Stimulated activated naive CD4-positive, alpha-beta T cell treated with Interleukin-2 at 50 U/mL for 16 hours (primary cell): ENCODE measurements at regions not wholly inside any gene's neighbourhood (a gene's known extent, or its start where the extent isn't known, plus 50 kb on each side); places are given as distances from the start of the nearest gene placed in this dataset.
"Not testable (repeated sequence)": the region's sequence is repeated elsewhere in the genome, so short reads cannot be mapped to it uniquely, and the experiment has no call there.

Source experiments
- DNase-seq: peaks from one replicate; lab custom pipeline; 2025; lab: John Stamatoyannopoulos, UW

GRCh38 chr11:87764075-87764474 is 411.2 kb downstream of the RAB38 start:
- not testable (repeated sequence) for DNase-seq

- DNase-seq: no peak
Measured at GRCh38 chr11:87754685-87755084, 420.6 kb downstream of the RAB38 start.

- DNase-seq: no peak
Measured at GRCh38 chr11:87753143-87753542, 422.1 kb downstream of the RAB38 start.

GRCh38 chr11:87743007-87743406 is 432.2 kb downstream of the RAB38 start:
- no peak for DNase-seq

- DNase-seq: no peak
Measured at GRCh38 chr11:87740968-87741367, 434.3 kb downstream of the RAB38 start.

- no peak for DNase-seq
Measured at GRCh38 chr11:87740451-87740850, 434.8 kb downstream of the RAB38 start.

- no peak for DNase-seq
Measured at GRCh38 chr11:87739766-87740165, 435.5 kb downstream of the RAB38 start.

GRCh38 chr11:87739261-87739660 is 436.0 kb downstream of the RAB38 start:
- DNase-seq: no peak

- no peak for DNase-seq
Measured at GRCh38 chr11:87736928-87737327, 438.3 kb downstream of the RAB38 start.

GRCh38 chr11:87726506-87726905 is 448.7 kb downstream of the RAB38 start:
- no peak for DNase-seq

- DNase-seq: no peak
Measured at GRCh38 chr11:87724358-87724757, 450.9 kb downstream of the RAB38 start.

- no peak for DNase-seq
Measured at GRCh38 chr11:87722756-87723565, 452.3 kb downstream of the RAB38 start.

GRCh38 chr11:87719326-87720073 is 455.7 kb downstream of the RAB38 start:
- DNase-seq: no peak

GRCh38 chr11:87712802-87713202 is 462.4 kb downstream of the RAB38 start:
- no peak for DNase-seq

GRCh38 chr11:87712391-87712790 is 462.9 kb downstream of the RAB38 start:
- no peak for DNase-seq

GRCh38 chr11:87703589-87703988 is 471.7 kb downstream of the RAB38 start:
- DNase-seq: not testable (repeated sequence)

- DNase-seq: no peak
Measured at GRCh38 chr11:87675993-87676392, 499.2 kb downstream of the RAB38 start.

- DNase-seq: no peak
Measured at GRCh38 chr11:87666730-87667129, 508.5 kb downstream of the RAB38 start.

GRCh38 chr11:87662287-87662686 is 513.0 kb downstream of the RAB38 start:
- DNase-seq: no peak

GRCh38 chr11:87660926-87661660 is 514.1 kb downstream of the RAB38 start:
- DNase-seq: no peak

GRCh38 chr11:87659807-87660206 is 515.4 kb downstream of the RAB38 start:
- no peak for DNase-seq

- DNase-seq: no peak
Measured at GRCh38 chr11:87645626-87646025, 529.6 kb downstream of the RAB38 start.
